Effector memory CD4-positive, alpha-beta T cell (primary cell): ENCODE measurements at regions not wholly inside any gene's neighbourhood (a gene's known extent, or its start where the extent isn't known, plus 50 kb on each side); places are given as distances from the start of the nearest gene placed in this dataset.

ENCODE experiments used
- DNase-seq, 3 donors: peaks; one replicate each; pipeline ENCODE4 v3.0.0-alpha.2; 2020
- H3K27ac ChIP-seq: 2 replicates; pipeline ENCODE4 v1.7.0; 2013; ENCODE audit warnings: mild to moderate bottlenecking, low read length, moderate library complexity; ENCODE audit not compliant: insufficient read depth, poor library complexity, severe bottlenecking
- H3K27me3 ChIP-seq: replicated peaks from 2 replicates; pipeline ENCODE4 v1.7.0; 2013; ENCODE audit warnings: mild to moderate bottlenecking, low read length; ENCODE audit not compliant: insufficient read depth, control insufficient read depth, poor library complexity, severe bottlenecking
- H3K36me3 ChIP-seq: 2 replicates; pipeline ENCODE4 v1.7.0; 2013; ENCODE audit warnings: mild to moderate bottlenecking, low read length, moderate library complexity; ENCODE audit not compliant: control insufficient read depth, insufficient read depth
- H3K4me1 ChIP-seq: 2 replicates; pipeline ENCODE4 v1.7.0; 2013; ENCODE audit warnings: low read length, mild to moderate bottlenecking; ENCODE audit not compliant: control insufficient read depth, insufficient read depth, poor library complexity, severe bottlenecking
- H3K4me3 ChIP-seq: 2 replicates; pipeline ENCODE4 v1.7.0; 2013; ENCODE audit warnings: low read length, low read depth, mild to moderate bottlenecking; ENCODE audit not compliant: insufficient read depth, poor library complexity, severe bottlenecking
- H3K9me3 ChIP-seq: 2 replicates; pipeline ENCODE4 v1.7.0; 2013; ENCODE audit warnings: mild to moderate bottlenecking, low read length, moderate library complexity; ENCODE audit not compliant: control insufficient read depth

DNA sequence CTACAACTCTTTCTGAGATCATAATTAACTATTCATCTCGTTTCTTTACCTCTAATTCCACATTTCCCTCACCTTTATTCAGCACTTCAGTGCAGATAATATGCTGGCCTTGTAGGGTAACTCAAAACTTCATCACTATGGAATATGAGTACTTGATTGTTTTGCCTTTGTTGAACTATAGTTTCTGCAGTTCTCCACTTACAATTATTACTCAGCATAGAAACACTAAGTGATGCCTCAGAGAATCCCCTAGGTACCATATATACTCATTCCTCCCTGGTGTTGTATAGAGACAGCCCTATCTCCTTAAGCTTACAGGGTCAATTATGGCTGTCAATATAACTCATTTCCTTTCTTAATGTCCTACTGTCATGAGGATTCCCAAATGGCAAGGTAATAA lies 380.6 kb upstream of the RBMS3 start:
- no peaks in the 10 kb centered on the region for H3K36me3 ChIP-seq
- H3K9me3 ChIP-seq, result no peaks in the 10 kb centered on the region
- H3K27ac ChIP-seq, result no peak overlapping the region
- no peak overlapping the region for H3K4me3 ChIP-seq
- no peak for DNase-seq
- no peaks in the 10 kb centered on the region for H3K27me3 ChIP-seq
- H3K4me1 ChIP-seq, result no peaks in the 10 kb centered on the region

DNA sequence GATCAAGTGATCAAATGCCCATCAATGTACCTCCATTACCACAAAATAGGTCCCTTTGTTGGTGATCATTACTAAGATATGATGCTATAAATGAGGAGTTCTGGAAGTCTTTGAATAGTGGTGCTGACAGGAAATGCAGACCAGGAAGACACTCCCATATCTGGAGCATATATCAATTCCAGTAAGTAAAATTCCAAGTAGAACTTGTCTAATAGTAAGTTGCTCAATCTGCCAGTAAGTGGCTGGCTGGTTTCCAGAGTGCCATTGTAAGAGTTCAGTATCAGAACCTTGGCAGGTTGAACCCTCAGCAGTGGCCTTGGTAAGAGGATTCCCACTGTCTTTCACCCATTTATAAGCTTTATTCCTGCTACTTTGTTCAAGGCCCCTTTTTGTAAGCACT lies 379.9 kb upstream of the RBMS3 start:
- Histone ChIP-seq H3K27ac (no peak overlapping the region), H3K27me3 (no peaks in the 10 kb centered on the region), H3K4me1 (no peaks in the 10 kb centered on the region), H3K9me3 (no peaks in the 10 kb centered on the region), H3K4me3 (no peak overlapping the region), H3K36me3 (no peaks in the 10 kb centered on the region)
- no peak for DNase-seq

DNA sequence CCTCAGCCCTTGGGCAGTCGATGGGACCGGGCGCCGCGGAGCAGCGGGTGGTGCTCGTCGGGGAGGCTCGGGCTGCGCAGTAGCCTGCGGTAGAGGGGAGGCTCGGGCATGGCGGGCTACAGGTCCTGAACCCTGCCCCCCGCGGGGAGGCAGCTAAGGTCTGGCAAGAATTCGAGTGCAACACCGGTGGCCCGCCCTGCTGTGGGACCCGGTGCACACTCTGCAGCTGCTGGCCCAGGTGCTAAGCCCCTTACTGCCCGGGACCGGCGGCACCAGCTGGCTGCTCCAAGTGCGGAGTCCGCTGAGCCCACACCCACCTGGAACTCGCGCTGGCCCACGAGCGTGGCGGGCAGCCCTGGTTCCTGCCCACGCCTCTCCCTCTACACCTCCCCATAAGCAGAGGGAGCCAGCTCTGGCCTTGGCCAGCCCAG lies 377.7 kb upstream of the RBMS3 start:
- H3K27me3 ChIP-seq, result no peaks in the 10 kb centered on the region
- no peaks in the 10 kb centered on the region for H3K36me3 ChIP-seq
- no peak overlapping the region for H3K4me3 ChIP-seq
- no peak for DNase-seq
- no peaks in the 10 kb centered on the region for H3K9me3 ChIP-seq
- H3K4me1 ChIP-seq, result no peaks in the 10 kb centered on the region
- H3K27ac ChIP-seq, result no peak overlapping the region

DNA sequence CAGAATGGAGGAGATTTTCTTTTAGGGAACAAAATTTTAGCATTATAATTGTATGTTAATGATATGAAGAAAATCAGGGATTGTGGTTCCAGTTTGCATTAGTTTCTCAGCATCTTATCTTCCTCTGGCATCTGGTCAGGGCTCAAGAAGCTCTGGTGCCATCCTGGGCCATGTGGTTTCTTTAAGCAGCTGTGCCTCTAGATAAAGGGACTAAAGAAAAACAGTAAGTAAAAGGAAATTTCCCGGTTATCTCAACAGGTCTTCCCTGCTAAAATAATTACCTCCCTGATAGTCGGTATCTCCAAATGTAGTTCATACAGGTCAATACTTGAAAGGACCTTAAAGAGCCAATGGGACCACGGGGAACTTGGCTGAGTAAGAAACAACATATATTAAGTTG lies 375.1 kb upstream of the RBMS3 start:
- no peaks in the 10 kb centered on the region for H3K36me3 ChIP-seq
- H3K27me3 ChIP-seq, result no peaks in the 10 kb centered on the region
- no peaks in the 10 kb centered on the region for H3K4me1 ChIP-seq
- no peak overlapping the region for H3K4me3 ChIP-seq
- no peak overlapping the region for H3K27ac ChIP-seq
- no peaks in the 10 kb centered on the region for H3K9me3 ChIP-seq
- DNase-seq, result no peak

DNA sequence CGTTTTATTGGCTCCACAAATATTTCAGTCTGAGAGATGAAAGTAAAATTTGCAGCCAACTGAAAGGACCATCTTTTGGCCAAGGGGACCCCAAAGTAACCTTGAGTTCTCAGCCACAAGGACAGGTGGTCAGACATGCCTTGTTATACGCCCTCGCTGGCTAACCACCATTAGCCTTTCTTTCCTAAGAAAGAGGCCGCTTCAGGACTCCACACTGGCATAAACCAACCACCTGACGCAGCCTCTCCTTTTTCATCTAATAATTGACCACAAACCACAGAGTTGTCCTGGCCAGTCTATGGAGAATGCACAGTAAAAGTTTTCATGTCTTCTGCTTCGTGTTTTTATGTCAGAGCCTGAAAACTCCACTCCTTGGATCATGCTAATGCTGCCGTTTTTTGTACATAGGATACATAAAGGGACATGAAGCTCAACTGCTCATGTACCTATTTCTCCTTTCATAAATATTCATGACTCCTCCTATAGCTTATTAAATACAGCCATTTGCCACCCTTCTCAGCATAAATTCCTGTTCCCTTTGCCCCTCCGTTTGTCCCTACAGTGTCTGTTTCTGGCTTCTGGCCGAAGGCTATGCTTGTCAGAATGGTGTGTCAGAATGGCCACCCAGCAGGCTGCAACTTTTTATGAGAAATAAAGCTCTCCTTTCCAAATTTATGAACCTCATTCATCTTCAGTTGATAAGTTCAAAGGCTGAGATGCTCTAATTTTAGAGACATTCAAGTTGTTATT lies 374.1 kb upstream of the RBMS3 start:
- no peaks in the 10 kb centered on the region for H3K27me3 ChIP-seq
- H3K9me3 ChIP-seq, result no peaks in the 10 kb centered on the region
- DNase-seq, result no peak
- H3K36me3 ChIP-seq, result no peaks in the 10 kb centered on the region
- H3K4me1 ChIP-seq, result no peaks in the 10 kb centered on the region
- H3K27ac ChIP-seq, result no peak overlapping the region
- no peak overlapping the region for H3K4me3 ChIP-seq

DNA sequence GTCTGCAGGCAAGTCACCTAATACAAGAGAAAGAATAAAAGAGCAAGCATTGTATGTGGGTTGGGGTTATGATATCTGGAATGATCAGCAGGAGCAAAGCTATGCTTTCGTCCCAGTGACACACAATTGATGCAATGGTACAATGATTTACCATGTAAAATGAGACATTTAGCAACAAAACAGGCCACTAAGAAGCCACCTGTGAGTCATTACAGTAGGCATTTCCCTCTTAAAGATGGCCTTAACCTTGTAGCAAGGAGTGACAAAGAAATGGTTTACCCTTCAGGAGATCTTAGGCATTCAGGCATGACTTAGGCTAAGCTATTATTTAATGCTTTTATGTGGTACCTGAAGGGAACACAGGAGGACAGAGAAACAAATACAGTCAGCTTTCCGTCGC lies 373.3 kb upstream of the RBMS3 start:
- no peaks in the 10 kb centered on the region for H3K9me3 ChIP-seq
- no peaks in the 10 kb centered on the region for H3K36me3 ChIP-seq
- H3K4me1 ChIP-seq, result no peaks in the 10 kb centered on the region
- no peak overlapping the region for H3K27ac ChIP-seq
- DNase-seq, result no peak
- H3K27me3 ChIP-seq, result no peaks in the 10 kb centered on the region
- no peak overlapping the region for H3K4me3 ChIP-seq

DNA sequence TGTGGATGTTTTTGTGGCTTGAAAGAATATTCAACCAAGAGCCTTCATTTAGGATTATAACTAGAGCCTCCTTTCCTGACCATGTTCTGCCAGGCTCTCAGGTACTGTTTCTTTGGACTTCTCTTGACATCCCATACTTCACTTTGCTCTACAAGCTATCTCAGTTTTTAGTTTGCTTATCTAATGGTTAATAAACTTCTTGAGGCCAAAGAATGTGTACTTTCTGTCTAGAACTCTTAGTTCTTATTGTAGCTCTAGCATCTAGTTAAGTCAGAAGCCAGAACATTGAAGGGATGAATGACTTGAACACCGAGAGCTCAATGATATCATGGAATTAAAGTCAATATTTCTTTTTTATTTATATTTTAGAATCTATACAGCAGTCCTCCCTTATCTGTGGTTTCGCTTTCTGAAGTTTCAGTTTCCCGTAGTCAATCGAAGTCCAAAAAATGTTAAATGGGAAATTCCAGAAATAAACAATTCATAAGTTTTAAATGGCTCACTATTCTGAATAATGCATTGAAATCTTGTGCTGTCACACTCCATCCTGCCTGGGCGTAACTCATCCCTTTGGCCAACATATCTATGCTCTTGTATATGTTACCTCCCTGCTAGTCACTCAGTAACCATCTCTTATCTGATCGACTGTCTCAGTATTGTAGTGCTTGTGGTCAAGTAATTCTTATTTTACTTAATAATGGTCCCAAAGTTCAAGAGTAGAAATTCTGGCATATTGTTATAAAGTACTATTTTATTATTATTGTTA lies 368.6 kb upstream of the RBMS3 start:
- H3K4me3 ChIP-seq, result no peak overlapping the region
- H3K4me1 ChIP-seq, result no peaks in the 10 kb centered on the region
- H3K27ac ChIP-seq, result no peak overlapping the region
- no peaks in the 10 kb centered on the region for H3K27me3 ChIP-seq
- DNase-seq, result no peak
- H3K36me3 ChIP-seq, result no peaks in the 10 kb centered on the region
- no peaks in the 10 kb centered on the region for H3K9me3 ChIP-seq

DNA sequence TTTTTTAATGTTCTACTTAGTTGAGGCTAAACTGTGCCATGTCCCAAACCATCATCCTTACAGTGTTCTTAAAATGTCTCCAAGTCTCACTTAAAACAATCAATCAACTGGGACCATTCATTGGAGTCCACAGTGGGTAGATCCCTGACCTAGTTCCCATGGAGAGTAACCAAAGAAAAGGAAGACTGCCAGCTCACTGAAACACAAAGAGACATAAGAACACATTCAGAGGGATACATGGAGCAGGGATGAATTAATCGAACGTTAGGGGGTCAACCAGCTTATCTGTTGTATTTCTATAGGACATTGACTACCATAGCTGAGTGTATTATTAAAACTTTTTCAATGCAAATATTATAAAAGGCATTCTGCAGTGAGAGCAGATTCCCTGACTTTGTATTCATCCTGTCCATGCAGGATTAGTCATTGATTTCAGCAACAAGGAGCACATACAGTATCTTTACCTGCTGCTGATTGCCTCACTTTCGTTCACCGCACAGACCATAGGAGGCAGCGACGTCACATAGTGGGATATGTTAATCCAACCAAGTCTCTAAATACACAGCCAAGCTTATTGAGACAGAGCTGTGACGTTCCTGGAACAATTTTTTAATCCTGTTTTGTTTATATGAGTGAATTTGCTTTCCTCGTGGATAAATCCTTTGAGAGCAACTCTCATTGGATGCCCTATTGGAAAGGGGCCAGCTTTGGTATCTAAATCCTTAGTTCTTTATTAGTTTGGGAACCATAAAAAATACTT lies 364.9 kb upstream of the RBMS3 start:
- H3K27ac ChIP-seq, result no peak overlapping the region
- DNase-seq, result no peak
- no peak overlapping the region for H3K4me3 ChIP-seq
- H3K27me3 ChIP-seq, result no peaks in the 10 kb centered on the region
- H3K9me3 ChIP-seq, result no peaks in the 10 kb centered on the region
- H3K36me3 ChIP-seq, result no peaks in the 10 kb centered on the region
- no peaks in the 10 kb centered on the region for H3K4me1 ChIP-seq

DNA sequence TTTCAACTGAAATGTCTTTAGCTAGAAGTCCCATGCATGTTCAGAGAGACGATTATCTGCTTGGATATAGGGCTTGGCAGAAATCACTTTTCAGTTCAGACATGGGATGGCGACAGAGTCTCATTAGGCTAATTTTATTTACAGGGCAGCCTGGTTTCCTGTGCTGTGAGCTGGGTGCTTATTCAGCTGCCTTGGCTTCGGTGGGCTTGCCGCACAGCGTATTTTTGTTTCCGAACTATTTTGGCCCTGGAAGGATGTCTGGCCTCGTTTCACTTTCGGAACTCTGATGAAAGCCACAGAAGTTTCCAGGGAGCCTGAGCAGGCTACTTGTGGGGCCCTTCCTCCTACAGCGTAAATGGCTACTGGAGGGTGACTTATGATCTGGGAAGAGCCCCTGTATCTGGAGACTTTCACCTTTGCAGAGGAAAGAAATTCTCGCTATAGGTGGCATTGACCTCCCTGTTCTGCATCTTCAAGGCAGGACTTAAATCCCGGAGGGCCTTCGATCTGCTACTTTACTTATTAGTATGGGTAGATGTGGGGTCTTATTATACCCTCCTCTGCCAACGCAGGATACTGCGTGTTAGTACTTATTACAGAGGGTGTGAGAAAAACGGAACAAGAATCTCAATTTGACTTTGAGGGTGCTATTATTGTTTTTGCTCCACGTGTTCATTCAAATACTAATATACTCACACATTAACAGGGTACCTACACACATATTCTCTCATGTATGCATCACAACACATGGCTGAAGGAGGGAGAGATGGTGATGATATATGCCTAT lies 364.0 kb upstream of the RBMS3 start:
- Histone ChIP-seq H3K27ac (no peak overlapping the region), H3K27me3 (no peaks in the 10 kb centered on the region), H3K4me3 (no peak overlapping the region), H3K4me1 (no peaks in the 10 kb centered on the region), H3K9me3 (no peaks in the 10 kb centered on the region), H3K36me3 (no peaks in the 10 kb centered on the region)
- no peak for DNase-seq
